Ascending aorta (tissue), 2 donors: ENCODE measurements at regions not wholly inside any gene's neighbourhood (a gene's known extent, or its start where the extent isn't known, plus 50 kb on each side); places are given as distances from the start of the nearest gene placed in this dataset.
A peak's percentile ranks its signal among the peaks of the same experiment; 100 is the strongest.

ENCODE experiments used
- DNase-seq, 2 donors: peaks; one replicate each; pipeline ENCODE4 v3.0.0-alpha.2; 2019; ENCODE audit warnings: low spot score in 2 of 2
- H3K27ac ChIP-seq, 2 donors: fragments of 200-600 bp; sonication (generic); one replicate each; pipeline ENCODE4 v1.5.1; 2016 to 2017; ENCODE audit warnings: mild to moderate bottlenecking in 1 of 2
- H3K27me3 ChIP-seq: fragments of 200-600 bp; sonication (generic); one replicate; pipeline ENCODE4 v1.5.1; 2017
- H3K36me3 ChIP-seq, 2 donors: fragments of 200-600 bp; sonication (generic); one replicate each; pipeline ENCODE4 v1.5.1; 2016
- H3K4me1 ChIP-seq, 2 donors: fragments of 200-600 bp; sonication (generic); one replicate each; pipeline ENCODE4 v1.5.1; 2016 to 2017; ENCODE audit warnings: mild to moderate bottlenecking in 1 of 2
- H3K4me3 ChIP-seq, 2 donors: fragments of 200-600 bp; sonication (generic); one replicate each; pipeline ENCODE4 v1.5.1; 2016 to 2017; ENCODE audit warnings: mild to moderate bottlenecking in 1 of 2
- H3K9me3 ChIP-seq, 2 donors: fragments of 200-600 bp; sonication (generic); one replicate each; pipeline ENCODE4 v1.5.1; 2016
- intact Hi-C: fragments of 100-400 bp; cut with DNase I; formaldehyde crosslinking; loops from one replicate; pipeline ENCODE4 v1.15.1; 2023
- TF ChIP-seq, protein P1 (sequence below), 3 experiments: fragments of 200-600 bp in 2 of 3; fragments of 450-650 bp in 1 of 3; sonication (generic) in 2 of 3; IDR thresholded peaks; one replicate each; pipeline ENCODE4 v1.5.1; 2016 to 2019; ENCODE audit warnings: antibody characterized with exemption in 3 of 3, mild to moderate bottlenecking in 1 of 3, moderate library complexity in 1 of 3

DNA sequence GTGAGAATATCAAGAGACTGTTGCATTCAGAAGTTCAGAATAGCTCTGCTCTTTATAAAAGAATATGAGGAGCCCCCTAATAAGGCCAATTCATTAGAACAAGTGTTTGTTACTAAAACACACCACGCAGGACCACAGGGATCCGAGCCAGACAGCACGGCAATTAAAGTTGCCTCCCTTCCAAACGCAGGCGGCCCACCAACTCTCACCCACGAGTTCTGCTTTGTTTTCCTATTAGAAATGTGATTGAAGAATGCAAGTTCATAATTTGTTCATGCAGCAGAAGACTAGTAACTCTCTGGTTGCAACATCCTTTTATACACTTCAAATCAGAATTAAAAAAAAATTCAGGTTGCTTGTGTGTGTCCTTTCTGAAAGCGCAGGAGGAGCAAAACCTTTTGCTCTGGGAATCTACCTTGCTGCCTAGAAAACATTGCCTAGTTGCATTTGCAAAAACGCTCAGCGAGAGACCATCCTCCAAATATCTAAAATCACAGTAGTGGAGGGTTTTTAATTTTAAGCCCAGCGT, 1044.1 kb upstream of the NR2F2 start:
- no peaks in the 10 kb centered on the region for H3K27me3 ChIP-seq
- H3K36me3 ChIP-seq, result no peaks in the 10 kb centered on the region
- DNase-seq, result no peak
- no peak overlapping the region for H3K27ac ChIP-seq
- peaks cover 0 to 17% of the 10 kb centered on the region in 2 donors for H3K4me1 ChIP-seq
- intact Hi-C loops, result no loop called here
- H3K4me3 ChIP-seq, result no peak overlapping the region
- TF ChIP-seq, protein P1, sequence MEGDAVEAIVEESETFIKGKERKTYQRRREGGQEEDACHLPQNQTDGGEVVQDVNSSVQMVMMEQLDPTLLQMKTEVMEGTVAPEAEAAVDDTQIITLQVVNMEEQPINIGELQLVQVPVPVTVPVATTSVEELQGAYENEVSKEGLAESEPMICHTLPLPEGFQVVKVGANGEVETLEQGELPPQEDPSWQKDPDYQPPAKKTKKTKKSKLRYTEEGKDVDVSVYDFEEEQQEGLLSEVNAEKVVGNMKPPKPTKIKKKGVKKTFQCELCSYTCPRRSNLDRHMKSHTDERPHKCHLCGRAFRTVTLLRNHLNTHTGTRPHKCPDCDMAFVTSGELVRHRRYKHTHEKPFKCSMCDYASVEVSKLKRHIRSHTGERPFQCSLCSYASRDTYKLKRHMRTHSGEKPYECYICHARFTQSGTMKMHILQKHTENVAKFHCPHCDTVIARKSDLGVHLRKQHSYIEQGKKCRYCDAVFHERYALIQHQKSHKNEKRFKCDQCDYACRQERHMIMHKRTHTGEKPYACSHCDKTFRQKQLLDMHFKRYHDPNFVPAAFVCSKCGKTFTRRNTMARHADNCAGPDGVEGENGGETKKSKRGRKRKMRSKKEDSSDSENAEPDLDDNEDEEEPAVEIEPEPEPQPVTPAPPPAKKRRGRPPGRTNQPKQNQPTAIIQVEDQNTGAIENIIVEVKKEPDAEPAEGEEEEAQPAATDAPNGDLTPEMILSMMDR (IDR thresholded peaks at IDR 0.05), result no peak
- H3K9me3 ChIP-seq, result no peaks in the 10 kb centered on the region

- intact Hi-C loops, result no loop called here
- Histone ChIP-seq H3K27ac (no peak overlapping the region), H3K4me1 (peaks cover 0 to 17% of the 10 kb centered on the region in 2 donors), H3K4me3 (no peak overlapping the region), H3K9me3 (no peaks in the 10 kb centered on the region), H3K36me3 (no peaks in the 10 kb centered on the region), H3K27me3 (no peaks in the 10 kb centered on the region)
- TF ChIP-seq, protein P1 (IDR thresholded peaks at IDR 0.05), result no peak
- DNase-seq, result no peak
These were observed 1042.8 kb upstream of the NR2F2 start for GRCh38 chr15:95287720-95288103.

GRCh38 chr15:95288626-95289025, 1041.9 kb upstream of the NR2F2 start:
- intact Hi-C loops, result no loop called here
- Histone ChIP-seq H3K36me3 (no peaks in the 10 kb centered on the region), H3K27ac (no peak overlapping the region), H3K27me3 (no peaks in the 10 kb centered on the region), H3K9me3 (no peaks in the 10 kb centered on the region), H3K4me1 (peaks cover 0 to 17% of the 10 kb centered on the region in 2 donors), H3K4me3 (no peak overlapping the region)
- no peak for DNase-seq
- TF ChIP-seq, protein P1 (IDR thresholded peaks at IDR 0.05), result no peak

DNA sequence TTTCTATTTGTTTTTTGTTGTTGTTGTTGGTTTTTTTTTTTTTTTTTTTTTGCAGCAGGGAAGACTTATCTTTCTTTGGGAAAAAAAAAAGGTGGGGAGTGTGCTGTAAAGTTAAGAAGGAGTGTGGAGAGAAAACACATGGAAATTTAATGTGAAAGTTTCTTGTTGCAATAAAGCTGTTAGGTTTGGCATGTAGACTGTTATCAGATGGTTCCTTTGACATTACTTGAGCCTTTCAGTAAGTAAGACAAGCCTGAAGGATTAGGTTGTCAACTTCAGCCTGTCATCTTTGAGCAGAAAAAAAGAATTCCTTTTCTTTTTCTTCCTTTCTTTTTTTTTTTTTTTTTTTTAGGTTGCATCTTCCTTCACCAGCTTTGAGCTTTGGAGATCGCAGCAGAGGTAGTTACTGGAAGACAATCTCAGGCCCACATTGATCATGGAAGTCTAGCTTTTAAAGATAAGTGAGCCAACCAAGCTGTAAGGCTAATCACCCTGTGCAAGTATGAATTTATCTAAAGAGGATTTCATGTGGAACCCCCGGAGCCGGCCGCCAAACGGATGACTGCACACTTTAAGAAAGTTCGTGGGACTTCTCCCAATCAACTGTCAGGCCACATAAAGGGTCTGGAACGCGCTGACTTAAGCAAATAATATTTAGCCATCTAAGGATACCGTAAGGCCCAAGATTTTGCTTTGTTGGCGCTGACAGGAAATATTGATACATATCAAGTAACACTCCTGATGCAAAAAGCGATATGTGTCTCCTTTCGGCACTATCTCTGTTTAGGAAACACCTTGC, 1040.1 kb upstream of the NR2F2 start:
- no peak for DNase-seq
- Histone ChIP-seq H3K36me3 (no peaks in the 10 kb centered on the region), H3K9me3 (no peaks in the 10 kb centered on the region), H3K27me3 (no peaks in the 10 kb centered on the region), H3K4me3 (no peak overlapping the region), H3K4me1 (peaks cover 0 to 19% of the 10 kb centered on the region in 2 donors), H3K27ac (no peak overlapping the region)
- TF ChIP-seq, protein P1 (IDR thresholded peaks at IDR 0.05), result no peak
- intact Hi-C loops, result no loop called here

DNA sequence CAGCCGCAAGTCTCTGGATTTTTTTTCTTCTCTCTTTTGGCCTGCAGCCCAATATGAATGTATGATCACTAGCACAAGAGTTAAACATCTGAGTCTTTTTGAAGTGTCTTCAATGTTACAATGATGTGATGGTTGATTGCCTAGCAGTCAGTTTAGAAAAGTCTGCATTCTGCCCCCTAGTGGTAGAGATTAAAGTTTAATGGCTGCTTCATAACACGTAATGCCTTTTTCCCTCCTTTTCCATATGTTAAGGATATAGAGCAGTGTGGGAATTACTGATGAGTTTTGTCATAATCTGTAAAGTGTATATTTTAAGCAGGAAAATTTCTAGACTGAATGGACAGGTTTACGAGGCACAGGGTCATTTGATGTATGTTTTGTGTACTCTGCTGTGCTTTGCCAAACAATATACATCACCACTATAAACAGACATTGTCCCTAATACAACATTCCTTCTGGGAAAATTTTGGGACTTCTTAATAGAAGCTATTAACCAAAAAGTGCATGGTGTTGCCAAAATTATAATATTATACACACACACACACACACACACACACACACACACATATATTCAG, 1038.5 kb upstream of the NR2F2 start:
- H3K4me1 ChIP-seq, result peaks cover 0 to 19% of the 10 kb centered on the region in 2 donors
- intact Hi-C loops, result no loop called here
- H3K27ac ChIP-seq, result no peak overlapping the region
- H3K4me3 ChIP-seq, result no peak overlapping the region
- no peak for DNase-seq
- H3K36me3 ChIP-seq, result no peaks in the 10 kb centered on the region
- TF ChIP-seq, protein P1 (IDR thresholded peaks at IDR 0.05), result peak; percentile 19 to 52 (median 37)
- H3K27me3 ChIP-seq, result no peaks in the 10 kb centered on the region
- H3K9me3 ChIP-seq, result no peaks in the 10 kb centered on the region
